ENCODE measurements at regions not wholly inside any gene's neighbourhood (a gene's known extent, or its start where the extent isn't known, plus 50 kb on each side); places are given as distances from the start of the nearest gene placed in this dataset.

DNA sequence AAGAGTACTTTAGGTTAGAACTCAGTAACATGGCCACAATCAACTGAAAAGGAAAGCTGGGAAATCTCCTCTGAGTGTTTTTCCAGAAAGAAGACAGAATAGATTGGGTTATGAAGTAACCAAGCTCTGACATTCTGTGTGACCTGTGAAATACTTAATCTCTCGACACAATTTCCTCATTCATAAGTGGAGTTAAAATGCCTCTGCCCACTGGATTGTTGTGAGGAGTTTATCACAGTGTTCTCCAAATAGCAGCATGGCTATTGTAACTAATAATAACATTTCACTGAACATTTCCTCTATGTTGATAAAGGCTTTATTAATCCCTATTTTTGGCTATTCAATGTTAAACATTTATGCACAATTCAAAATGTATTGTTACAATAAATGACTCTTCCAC lies 311.0 kb downstream of the GABRB2 start:
- H3K4me1 ChIP-seq = no peaks in the 10 kb centered on the region
- H3K36me3 ChIP-seq = no peaks in the 10 kb centered on the region
- no peak for TF ChIP-seq POLR2A (IDR thresholded peaks at IDR 0.05)
- TF ChIP-seq, protein P1, sequence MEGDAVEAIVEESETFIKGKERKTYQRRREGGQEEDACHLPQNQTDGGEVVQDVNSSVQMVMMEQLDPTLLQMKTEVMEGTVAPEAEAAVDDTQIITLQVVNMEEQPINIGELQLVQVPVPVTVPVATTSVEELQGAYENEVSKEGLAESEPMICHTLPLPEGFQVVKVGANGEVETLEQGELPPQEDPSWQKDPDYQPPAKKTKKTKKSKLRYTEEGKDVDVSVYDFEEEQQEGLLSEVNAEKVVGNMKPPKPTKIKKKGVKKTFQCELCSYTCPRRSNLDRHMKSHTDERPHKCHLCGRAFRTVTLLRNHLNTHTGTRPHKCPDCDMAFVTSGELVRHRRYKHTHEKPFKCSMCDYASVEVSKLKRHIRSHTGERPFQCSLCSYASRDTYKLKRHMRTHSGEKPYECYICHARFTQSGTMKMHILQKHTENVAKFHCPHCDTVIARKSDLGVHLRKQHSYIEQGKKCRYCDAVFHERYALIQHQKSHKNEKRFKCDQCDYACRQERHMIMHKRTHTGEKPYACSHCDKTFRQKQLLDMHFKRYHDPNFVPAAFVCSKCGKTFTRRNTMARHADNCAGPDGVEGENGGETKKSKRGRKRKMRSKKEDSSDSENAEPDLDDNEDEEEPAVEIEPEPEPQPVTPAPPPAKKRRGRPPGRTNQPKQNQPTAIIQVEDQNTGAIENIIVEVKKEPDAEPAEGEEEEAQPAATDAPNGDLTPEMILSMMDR (IDR thresholded peaks at IDR 0.05) = no peak
- no peaks in the 10 kb centered on the region for H3K9me3 ChIP-seq
- WGBS, 2 donors = 66 to 71% methylated on average over 1 of the region's 1 CpG
- H3K27ac ChIP-seq = no peak overlapping the region
- H3K27me3 ChIP-seq = no peaks in the 10 kb centered on the region
- DNase-seq = no peak
- intact Hi-C loops (cut with DNase I) = no loop called here
- no peak overlapping the region for H3K4me3 ChIP-seq (replicated peaks in 1 of 3)

DNA sequence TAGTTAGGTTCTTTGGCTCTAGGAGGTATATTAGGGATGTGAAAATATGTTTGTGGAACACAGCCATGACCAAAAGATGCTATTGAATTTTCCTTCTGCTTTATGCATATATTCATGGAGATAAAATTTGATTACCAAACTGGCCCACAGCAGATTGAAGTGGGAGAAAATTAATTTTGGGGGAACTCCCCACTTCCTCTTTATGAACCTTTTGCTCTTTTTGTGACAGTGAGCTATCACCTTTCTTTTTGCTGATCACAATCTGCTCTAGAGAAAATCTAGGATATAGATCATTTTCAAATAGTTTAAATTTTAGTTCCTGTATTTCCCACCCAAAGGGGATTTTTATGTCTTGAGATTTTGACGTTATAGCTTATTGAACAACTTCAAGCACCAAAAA lies 313.0 kb downstream of the GABRB2 start:
- H3K36me3 ChIP-seq = no peaks in the 10 kb centered on the region
- 87 to 90% methylated on average over 1 of the region's 1 CpG for WGBS, 2 donors
- H3K4me1 ChIP-seq = no peaks in the 10 kb centered on the region
- H3K9me3 ChIP-seq = no peaks in the 10 kb centered on the region
- H3K4me3 ChIP-seq (replicated peaks in 1 of 3) = no peak overlapping the region
- TF ChIP-seq, protein P1 (IDR thresholded peaks at IDR 0.05) = no peak
- TF ChIP-seq POLR2A (IDR thresholded peaks at IDR 0.05) = no peak
- H3K27ac ChIP-seq = no peak overlapping the region
- intact Hi-C loops (cut with DNase I) = no loop called here
- no peak for DNase-seq
- H3K27me3 ChIP-seq = no peaks in the 10 kb centered on the region

DNA sequence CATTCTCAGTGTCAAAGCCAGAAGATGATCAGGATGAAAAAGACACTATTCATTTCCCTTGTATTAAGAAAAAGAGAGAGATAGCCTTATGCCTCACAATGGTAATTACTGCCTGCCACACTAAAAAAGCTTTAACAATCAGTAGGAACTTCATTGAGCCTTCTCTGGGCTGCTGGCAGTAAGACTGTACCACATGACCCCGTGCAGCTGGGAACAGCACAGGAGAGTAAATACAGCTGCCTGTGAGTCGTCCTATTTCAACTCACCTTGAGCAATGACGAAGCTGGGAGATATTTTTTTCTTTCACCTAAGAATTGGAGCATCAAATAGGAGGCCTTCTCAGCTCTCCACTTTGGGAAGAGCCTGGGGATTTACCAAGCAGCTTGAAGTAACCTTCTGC lies 316.3 kb downstream of the GABRB2 start:
- 38 to 41% methylated on average over 3 of the region's 3 CpGs for WGBS, 2 donors
- Histone ChIP-seq H3K4me3 (replicated peaks in 1 of 3) (no peak overlapping the region), H3K36me3 (no peaks in the 10 kb centered on the region), H3K4me1 (no peaks in the 10 kb centered on the region), H3K27ac (no peak overlapping the region), H3K27me3 (no peaks in the 10 kb centered on the region), H3K9me3 (no peaks in the 10 kb centered on the region)
- no peak for DNase-seq
- intact Hi-C loops (cut with DNase I) = no loop called here
- no peak for TF ChIP-seq POLR2A (IDR thresholded peaks at IDR 0.05)
- TF ChIP-seq, protein P1 (IDR thresholded peaks at IDR 0.05) = no peak

DNA sequence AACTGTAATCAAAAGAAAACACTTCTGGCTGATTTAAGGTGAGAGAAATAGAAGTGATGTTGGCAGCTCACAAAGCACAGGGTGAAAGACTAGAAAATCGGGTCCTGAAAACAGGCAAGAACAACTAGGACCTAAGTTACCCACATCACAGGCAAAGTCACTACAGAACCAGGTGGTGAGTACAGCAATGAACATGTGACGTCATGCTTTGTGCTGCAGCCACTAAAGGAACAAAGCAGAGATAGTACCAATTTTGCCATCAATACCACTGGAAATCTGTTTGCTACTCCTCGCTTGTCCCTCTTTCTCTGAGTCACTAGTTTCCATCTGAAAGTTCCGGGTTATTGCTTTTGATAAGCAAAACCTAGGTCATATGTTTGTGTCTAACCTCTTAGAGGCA lies 326.7 kb downstream of the GABRB2 start:
- no peak overlapping the region for H3K27ac ChIP-seq
- 86 to 93% methylated on average over 4 of the region's 4 CpGs for WGBS, 2 donors
- no peaks in the 10 kb centered on the region for H3K27me3 ChIP-seq

DNA sequence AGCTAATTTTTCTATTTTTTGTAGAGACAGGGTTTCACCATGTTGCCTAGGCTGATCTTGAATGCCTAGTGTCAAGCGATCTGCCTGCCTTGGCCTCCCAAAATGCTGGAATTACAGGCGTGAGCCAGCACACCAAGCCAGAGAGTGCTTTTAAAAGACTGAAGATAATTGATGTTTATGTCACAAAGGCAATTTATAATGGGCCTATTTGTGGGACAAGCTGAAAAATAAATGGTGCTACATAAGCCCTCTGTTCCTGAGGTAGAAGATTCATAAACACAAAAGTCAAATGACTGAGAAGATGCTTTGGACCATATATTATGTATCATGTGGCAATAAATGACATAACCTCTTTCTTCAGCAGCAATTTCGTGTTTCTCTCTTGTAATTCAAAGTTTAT lies 329.6 kb downstream of the GABRB2 start:
- intact Hi-C loops (cut with DNase I) = no loop called here
- Histone ChIP-seq H3K9me3 (no peaks in the 10 kb centered on the region), H3K36me3 (no peaks in the 10 kb centered on the region), H3K27me3 (no peaks in the 10 kb centered on the region), H3K4me1 (no peaks in the 10 kb centered on the region), H3K4me3 (replicated peaks in 1 of 3) (no peak overlapping the region), H3K27ac (no peak overlapping the region)
- TF ChIP-seq POLR2A (IDR thresholded peaks at IDR 0.05) = no peak
- TF ChIP-seq, protein P1 (IDR thresholded peaks at IDR 0.05) = no peak
- DNase-seq = no peak
- 80 to 83% methylated on average over 3 of the region's 3 CpGs for WGBS, 2 donors

More for the DNA sequence above, 326.7 kb downstream of the GABRB2 start:
- no peak for TF ChIP-seq POLR2A (IDR thresholded peaks at IDR 0.05)
- TF ChIP-seq, protein P1 (IDR thresholded peaks at IDR 0.05) = no peak
- intact Hi-C loops (cut with DNase I) = no loop called here
- no peaks in the 10 kb centered on the region for H3K36me3 ChIP-seq
- H3K4me3 ChIP-seq (replicated peaks in 1 of 3) = no peak overlapping the region
- no peaks in the 10 kb centered on the region for H3K9me3 ChIP-seq
- H3K4me1 ChIP-seq = no peaks in the 10 kb centered on the region
- DNase-seq = no peak
